SK-N-SH treated with all-trans-retinoic acid at 6 μM for 48 hours (cell line): ENCODE measurements at regions not wholly inside any gene's neighbourhood (a gene's known extent, or its start where the extent isn't known, plus 50 kb on each side); places are given as distances from the start of the nearest gene placed in this dataset.

Experiments
- ARNTL ChIP-seq: fragments of 450-650 bp; formaldehyde crosslinking; IDR thresholded peaks from 2 replicates; pipeline ENCODE4 v1.5.0; 2020; ENCODE audit warnings: low read depth, mild to moderate bottlenecking, moderate library complexity, borderline replicate concordance
- PATZ1 ChIP-seq: fragments of 250-450 bp; sonication (Bioruptor Pico); IDR thresholded peaks from 2 replicates; pipeline ENCODE4 v1.8.0; 2020; ENCODE audit warnings: mild to moderate bottlenecking, moderate library complexity, borderline replicate concordance
- PPARA ChIP-seq: fragments of 250-450 bp; sonication (Bioruptor Pico); IDR thresholded peaks from 2 replicates; pipeline ENCODE4 v1.5.0; 2020; ENCODE audit warnings: mild to moderate bottlenecking, borderline replicate concordance
- ZFP3 ChIP-seq: fragments of 250-450 bp; sonication (Bioruptor Pico); IDR thresholded peaks from 2 replicates; pipeline ENCODE4 v1.5.0; 2020; ENCODE audit warnings: mild to moderate bottlenecking, moderate library complexity
- ZFP30 ChIP-seq: fragments of 450-650 bp; formaldehyde crosslinking; IDR thresholded peaks from 2 replicates; pipeline ENCODE4 v1.5.0; 2022; ENCODE audit warnings: mild to moderate bottlenecking, moderate library complexity
- ZNF70 ChIP-seq: fragments of 450-650 bp; formaldehyde crosslinking; IDR thresholded peaks from 2 replicates; pipeline ENCODE4 v1.5.0; 2020; ENCODE audit warnings: mild to moderate bottlenecking, moderate library complexity

- no peak for TF ChIP-seq ZNF70
- TF ChIP-seq ZFP3 (CRISPR knock-in tag), result no peak
- TF ChIP-seq PPARA (CRISPR knock-in tag), result no peak
- no peak for TF ChIP-seq ARNTL
- no peak for TF ChIP-seq PATZ1
- TF ChIP-seq ZFP30 (CRISPR knock-in tag), result no peak
Observed at GRCh38 chr21:28635541-28635940, 357.1 kb downstream of the LTN1 start.
